ENCODE measurements at regions not wholly inside any gene's neighbourhood (a gene's known extent, or its start where the extent isn't known, plus 50 kb on each side); places are given as distances from the start of the nearest gene placed in this dataset.
A peak's percentile ranks its signal among the peaks of the same experiment; 100 is the strongest.

DNA sequence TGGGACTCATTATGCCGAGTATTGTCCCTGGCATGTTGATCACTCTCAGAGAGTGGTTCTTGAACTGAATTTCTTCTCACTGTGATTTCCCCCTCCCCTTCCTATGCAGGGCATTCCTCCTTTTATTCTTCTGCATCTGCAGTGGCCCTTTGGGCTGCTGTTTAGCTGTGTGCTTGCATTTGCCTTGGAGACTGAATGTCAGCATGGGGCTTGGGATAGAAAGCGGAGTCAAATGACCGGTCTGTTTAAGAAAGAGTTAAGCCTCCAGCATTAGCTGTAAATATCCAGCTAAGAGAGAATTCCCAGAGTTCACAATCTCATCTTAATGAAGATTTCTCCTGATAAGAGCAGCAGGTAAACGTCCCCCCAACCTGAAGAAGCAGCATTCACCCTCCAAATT, 65.6 kb upstream of the RMST start:
- no peaks in the 10 kb centered on the region for H3K36me3 ChIP-seq (ENCODE audit: control insufficient read depth in 2 of 2, insufficient read depth in 1 of 2, low read length in 2 of 2)
- POLR2A ChIA-PET = no interaction called here
- no peaks in the 10 kb centered on the region for H3K4me1 ChIP-seq (ENCODE audit: control insufficient read depth, insufficient read depth, low read length)
- no peaks in the 10 kb centered on the region for H3K9me3 ChIP-seq (ENCODE audit: control insufficient read depth, insufficient read depth, low read depth, low read length)
- TF ChIP-seq ZNF354C (tag by site-specific recombination; IDR thresholded peaks at IDR 0.05; ENCODE audit: borderline replicate concordance, low read depth) = no peak
- TF ChIP-seq, protein P1, sequence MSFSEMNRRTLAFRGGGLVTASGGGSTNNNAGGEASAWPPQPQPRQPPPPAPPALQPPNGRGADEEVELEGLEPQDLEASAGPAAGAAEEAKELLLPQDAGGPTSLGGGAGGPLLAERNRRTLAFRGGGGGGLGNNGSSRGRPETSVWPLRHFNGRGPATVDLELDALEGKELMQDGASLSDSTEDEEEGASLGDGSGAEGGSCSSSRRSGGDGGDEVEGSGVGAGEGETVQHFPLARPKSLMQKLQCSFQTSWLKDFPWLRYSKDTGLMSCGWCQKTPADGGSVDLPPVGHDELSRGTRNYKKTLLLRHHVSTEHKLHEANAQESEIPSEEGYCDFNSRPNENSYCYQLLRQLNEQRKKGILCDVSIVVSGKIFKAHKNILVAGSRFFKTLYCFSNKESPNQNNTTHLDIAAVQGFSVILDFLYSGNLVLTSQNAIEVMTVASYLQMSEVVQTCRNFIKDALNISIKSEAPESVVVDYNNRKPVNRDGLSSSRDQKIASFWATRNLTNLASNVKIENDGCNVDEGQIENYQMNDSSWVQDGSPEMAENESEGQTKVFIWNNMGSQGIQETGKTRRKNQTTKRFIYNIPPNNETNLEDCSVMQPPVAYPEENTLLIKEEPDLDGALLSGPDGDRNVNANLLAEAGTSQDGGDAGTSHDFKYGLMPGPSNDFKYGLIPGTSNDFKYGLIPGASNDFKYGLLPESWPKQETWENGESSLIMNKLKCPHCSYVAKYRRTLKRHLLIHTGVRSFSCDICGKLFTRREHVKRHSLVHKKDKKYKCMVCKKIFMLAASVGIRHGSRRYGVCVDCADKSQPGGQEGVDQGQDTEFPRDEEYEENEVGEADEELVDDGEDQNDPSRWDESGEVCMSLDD (tag by site-specific recombination; IDR thresholded peaks at IDR 0.05) = no peak
- TF ChIP-seq ZNF530 (tag by site-specific recombination; IDR thresholded peaks at IDR 0.05; ENCODE audit: low read depth) = no peak
- TF ChIP-seq ZNF10 (tag by site-specific recombination; IDR thresholded peaks at IDR 0.05) = no peak
- TF ChIP-seq SP2 (tag by site-specific recombination; IDR thresholded peaks at IDR 0.05) = no peak
- TF ChIP-seq ZFP3 (tag by site-specific recombination; IDR thresholded peaks at IDR 0.05; ENCODE audit: low read depth) = no peak
- TF ChIP-seq, protein P2, sequence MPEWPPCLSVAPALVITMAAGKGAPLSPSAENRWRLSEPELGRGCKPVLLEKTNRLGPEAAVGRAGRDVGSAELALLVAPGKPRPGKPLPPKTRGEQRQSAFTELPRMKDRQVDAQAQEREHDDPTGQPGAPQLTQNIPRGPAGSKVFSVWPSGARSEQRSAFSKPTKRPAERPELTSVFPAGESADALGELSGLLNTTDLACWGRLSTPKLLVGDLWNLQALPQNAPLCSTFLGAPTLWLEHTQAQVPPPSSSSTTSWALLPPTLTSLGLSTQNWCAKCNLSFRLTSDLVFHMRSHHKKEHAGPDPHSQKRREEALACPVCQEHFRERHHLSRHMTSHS (tag by site-specific recombination; IDR thresholded peaks at IDR 0.05) = no peak
- no peak for TF ChIP-seq ZNF404 (tag by site-specific recombination; IDR thresholded peaks at IDR 0.05)
- TF ChIP-seq, protein P3, sequence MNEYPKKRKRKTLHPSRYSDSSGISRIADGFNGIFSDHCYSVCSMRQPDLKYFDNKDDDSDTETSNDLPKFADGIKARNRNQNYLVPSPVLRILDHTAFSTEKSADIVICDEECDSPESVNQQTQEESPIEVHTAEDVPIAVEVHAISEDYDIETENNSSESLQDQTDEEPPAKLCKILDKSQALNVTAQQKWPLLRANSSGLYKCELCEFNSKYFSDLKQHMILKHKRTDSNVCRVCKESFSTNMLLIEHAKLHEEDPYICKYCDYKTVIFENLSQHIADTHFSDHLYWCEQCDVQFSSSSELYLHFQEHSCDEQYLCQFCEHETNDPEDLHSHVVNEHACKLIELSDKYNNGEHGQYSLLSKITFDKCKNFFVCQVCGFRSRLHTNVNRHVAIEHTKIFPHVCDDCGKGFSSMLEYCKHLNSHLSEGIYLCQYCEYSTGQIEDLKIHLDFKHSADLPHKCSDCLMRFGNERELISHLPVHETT (tag by site-specific recombination; IDR thresholded peaks at IDR 0.05) = no peak
- TF ChIP-seq EGR2 (tag by site-specific recombination; IDR thresholded peaks at IDR 0.05; ENCODE audit: low read depth) = no peak
- TF ChIP-seq, protein P4, sequence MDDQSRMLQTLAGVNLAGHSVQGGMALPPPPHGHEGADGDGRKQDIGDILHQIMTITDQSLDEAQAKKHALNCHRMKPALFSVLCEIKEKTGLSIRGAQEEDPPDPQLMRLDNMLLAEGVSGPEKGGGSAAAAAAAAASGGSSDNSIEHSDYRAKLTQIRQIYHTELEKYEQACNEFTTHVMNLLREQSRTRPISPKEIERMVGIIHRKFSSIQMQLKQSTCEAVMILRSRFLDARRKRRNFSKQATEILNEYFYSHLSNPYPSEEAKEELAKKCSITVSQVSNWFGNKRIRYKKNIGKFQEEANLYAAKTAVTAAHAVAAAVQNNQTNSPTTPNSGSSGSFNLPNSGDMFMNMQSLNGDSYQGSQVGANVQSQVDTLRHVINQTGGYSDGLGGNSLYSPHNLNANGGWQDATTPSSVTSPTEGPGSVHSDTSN (CRISPR knock-in tag; IDR thresholded peaks at IDR 0.05) = no peak
- TF ChIP-seq, protein P5, sequence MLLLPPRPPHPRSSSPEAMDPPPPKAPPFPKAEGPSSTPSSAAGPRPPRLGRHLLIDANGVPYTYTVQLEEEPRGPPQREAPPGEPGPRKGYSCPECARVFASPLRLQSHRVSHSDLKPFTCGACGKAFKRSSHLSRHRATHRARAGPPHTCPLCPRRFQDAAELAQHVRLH (tag by site-specific recombination; IDR thresholded peaks at IDR 0.05) = no peak
- CTCF ChIA-PET = no interaction called here
- no peak overlapping the region for H3K27ac ChIP-seq (ENCODE audit: extremely low read depth, low read depth, low read length)
- no peak overlapping the region for H3K4me3 ChIP-seq (ENCODE audit: low read depth, low read length)

DNA sequence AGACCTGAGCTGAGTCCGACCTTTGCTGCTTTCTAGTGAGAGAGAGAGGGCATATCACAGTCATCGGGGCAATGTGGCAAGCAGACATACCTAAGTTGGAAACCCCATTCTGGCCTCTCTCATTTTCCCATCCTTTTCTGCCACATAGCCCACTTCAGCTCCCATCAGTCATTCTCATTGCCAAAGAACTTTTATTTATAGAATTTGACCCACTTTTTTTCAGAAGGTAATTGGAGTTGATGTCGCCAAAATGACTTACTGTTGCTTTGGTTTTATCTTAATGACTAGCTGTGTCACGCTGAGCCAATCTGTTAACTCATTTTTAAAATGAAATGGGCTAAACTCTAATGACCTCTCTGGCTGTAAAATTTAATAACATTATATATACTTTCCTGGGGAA, 63.9 kb upstream of the RMST start:
- TF ChIP-seq ZNF600 (tag by site-specific recombination; IDR thresholded peaks at IDR 0.05) (no peak), TCF7L2 (IDR thresholded peaks at IDR 0.05; ENCODE audit: borderline replicate concordance, low read depth, low read length) (peak; percentile 27; the same call in 1 of the 2 replicates)
- CTCF ChIA-PET = no interaction called here
- POLR2A ChIA-PET = no interaction called here
- H3K36me3 ChIP-seq (ENCODE audit: control insufficient read depth in 2 of 2, insufficient read depth in 1 of 2, low read length in 2 of 2) = no peaks in the 10 kb centered on the region
- H3K9me3 ChIP-seq (ENCODE audit: control insufficient read depth, insufficient read depth, low read depth, low read length) = no peaks in the 10 kb centered on the region
- H3K4me3 ChIP-seq (ENCODE audit: low read depth, low read length) = no peak overlapping the region
- no peaks in the 10 kb centered on the region for H3K4me1 ChIP-seq (ENCODE audit: control insufficient read depth, insufficient read depth, low read length)
- no peak overlapping the region for H3K27ac ChIP-seq (ENCODE audit: extremely low read depth, low read depth, low read length)

DNA sequence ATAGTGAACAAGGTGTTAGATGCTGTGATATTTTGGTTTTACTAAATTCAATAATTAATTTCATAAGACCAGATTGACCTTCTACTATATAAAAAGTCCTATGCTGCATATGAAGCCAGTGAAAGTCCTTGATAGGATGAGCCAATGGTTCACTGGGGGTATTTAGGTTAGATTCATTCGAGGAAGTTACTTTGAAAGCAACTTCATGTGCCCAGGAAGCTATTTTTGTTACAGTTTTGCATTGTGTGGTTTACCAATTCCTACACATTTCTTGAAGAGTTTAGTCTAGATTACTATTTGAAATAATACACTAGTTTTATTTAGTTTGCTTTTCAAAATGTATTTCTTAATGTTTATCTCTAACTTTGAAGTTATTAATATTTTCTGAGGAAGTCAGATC, 58.5 kb upstream of the RMST start:
- TF ChIP-seq ZNF10 (tag by site-specific recombination; IDR thresholded peaks at IDR 0.05) (no peak), ZNF24 (tag by site-specific recombination; IDR thresholded peaks at IDR 0.05) (no peak), ZNF777 (tag by site-specific recombination; IDR thresholded peaks at IDR 0.05; ENCODE audit: borderline replicate concordance) (no peak)
- TF ChIP-seq, protein P6, sequence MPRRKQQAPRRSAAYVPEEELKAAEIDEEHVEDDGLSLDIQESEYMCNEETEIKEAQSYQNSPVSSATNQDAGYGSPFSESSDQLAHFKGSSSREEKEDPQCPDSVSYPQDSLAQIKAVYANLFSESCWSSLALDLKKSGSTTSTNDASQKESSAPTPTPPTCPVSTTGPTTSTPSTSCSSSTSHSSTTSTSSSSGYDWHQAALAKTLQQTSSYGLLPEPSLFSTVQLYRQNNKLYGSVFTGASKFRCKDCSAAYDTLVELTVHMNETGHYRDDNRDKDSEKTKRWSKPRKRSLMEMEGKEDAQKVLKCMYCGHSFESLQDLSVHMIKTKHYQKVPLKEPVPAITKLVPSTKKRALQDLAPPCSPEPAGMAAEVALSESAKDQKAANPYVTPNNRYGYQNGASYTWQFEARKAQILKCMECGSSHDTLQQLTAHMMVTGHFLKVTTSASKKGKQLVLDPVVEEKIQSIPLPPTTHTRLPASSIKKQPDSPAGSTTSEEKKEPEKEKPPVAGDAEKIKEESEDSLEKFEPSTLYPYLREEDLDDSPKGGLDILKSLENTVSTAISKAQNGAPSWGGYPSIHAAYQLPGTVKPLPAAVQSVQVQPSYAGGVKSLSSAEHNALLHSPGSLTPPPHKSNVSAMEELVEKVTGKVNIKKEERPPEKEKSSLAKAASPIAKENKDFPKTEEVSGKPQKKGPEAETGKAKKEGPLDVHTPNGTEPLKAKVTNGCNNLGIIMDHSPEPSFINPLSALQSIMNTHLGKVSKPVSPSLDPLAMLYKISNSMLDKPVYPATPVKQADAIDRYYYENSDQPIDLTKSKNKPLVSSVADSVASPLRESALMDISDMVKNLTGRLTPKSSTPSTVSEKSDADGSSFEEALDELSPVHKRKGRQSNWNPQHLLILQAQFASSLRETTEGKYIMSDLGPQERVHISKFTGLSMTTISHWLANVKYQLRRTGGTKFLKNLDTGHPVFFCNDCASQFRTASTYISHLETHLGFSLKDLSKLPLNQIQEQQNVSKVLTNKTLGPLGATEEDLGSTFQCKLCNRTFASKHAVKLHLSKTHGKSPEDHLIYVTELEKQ (tag by site-specific recombination; IDR thresholded peaks at IDR 0.05; ENCODE audit: borderline replicate concordance) = no peak
- Histone ChIP-seq H3K27ac (ENCODE audit: extremely low read depth, low read depth, low read length) (no peak overlapping the region), H3K36me3 (ENCODE audit: control insufficient read depth in 2 of 2, insufficient read depth in 1 of 2, low read length in 2 of 2) (no peaks in the 10 kb centered on the region), H3K4me1 (ENCODE audit: control insufficient read depth, insufficient read depth, low read length) (no peaks in the 10 kb centered on the region), H3K9me3 (ENCODE audit: control insufficient read depth, insufficient read depth, low read depth, low read length) (no peaks in the 10 kb centered on the region), H3K4me3 (ENCODE audit: low read depth, low read length) (no peak overlapping the region)
- ChIA-PET CTCF (interaction anchor here (0.8 to 2.9 kb wide), 14 partner anchors 9 to 824 kb away, joined by 3 to 15 read pairs (median 4); no protein-coding TSS in a partner anchor), POLR2A (no interaction called here)
